NCI-H524 (cell line): ENCODE measurements at regions not wholly inside any gene's neighbourhood (a gene's known extent, or its start where the extent isn't known, plus 50 kb on each side); places are given as distances from the start of the nearest gene placed in this dataset.
"Not testable (repeated sequence)": the region's sequence is repeated elsewhere in the genome, so short reads cannot be mapped to it uniquely, and the experiment has no call there.

Experiments used
- DNase-seq, 2 experiments: peaks; one replicate each; lab custom pipeline; 2025; lab: John Stamatoyannopoulos, UW

DNA sequence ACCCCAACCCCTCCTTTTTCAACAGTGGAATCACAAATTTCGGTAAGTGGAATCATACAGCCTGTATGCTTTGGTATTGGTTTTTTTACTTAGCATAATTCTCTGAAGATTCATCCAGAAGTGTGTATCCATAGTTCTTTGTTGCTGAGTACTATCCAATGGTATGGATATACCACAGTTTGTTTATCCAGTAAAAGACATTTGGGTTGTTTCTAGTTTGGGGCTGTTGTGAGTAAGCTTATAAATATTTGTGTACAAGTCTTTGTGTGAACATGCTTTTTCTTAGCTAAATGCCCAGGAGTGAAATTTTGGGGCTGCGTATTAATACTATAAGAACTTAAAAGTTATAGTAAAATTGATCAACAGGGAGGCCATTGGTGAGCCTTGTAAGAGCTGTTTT, 57.5 kb upstream of the GC start:
- DNase-seq, result no peak

DNA sequence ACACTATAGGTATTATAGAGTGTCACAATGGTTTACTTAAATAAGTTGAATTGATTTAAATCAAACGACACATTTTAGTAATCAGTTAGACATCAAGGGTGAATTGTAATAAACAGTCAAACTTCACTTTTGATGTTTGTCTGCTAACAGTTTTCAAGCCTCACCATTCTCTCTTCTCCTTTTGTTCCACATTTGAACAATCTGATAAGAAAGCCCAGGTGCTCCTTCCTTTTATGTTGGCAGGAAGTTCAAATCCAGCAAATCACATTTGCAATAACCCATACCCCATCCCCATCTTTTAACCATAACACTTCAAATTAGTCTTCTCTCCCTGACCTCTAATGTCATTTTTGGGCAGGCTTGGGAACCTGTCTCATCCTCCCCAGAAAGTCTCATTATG, 63.4 kb upstream of the GC start:
- DNase-seq, result no peak

DNA sequence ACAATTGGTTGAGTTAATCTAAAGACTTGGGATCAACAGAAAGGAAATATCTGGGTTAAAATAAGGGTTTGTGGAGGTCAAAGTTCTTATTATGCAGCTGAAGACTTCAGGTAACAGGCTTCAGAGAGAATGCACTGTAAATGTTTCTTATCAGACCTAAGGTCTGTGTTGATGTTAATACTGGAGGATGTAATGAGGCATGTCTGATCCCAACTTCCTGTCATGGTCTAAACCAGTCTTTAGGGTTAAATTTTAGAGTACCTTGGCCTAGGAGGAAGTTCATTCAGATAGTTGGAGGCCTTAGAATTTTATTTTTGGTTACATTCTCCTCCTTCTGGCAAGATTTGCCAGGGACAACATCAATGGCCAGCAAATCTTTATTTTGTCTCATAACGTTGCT, 72.1 kb upstream of the GC start:
- no peak for DNase-seq

DNA sequence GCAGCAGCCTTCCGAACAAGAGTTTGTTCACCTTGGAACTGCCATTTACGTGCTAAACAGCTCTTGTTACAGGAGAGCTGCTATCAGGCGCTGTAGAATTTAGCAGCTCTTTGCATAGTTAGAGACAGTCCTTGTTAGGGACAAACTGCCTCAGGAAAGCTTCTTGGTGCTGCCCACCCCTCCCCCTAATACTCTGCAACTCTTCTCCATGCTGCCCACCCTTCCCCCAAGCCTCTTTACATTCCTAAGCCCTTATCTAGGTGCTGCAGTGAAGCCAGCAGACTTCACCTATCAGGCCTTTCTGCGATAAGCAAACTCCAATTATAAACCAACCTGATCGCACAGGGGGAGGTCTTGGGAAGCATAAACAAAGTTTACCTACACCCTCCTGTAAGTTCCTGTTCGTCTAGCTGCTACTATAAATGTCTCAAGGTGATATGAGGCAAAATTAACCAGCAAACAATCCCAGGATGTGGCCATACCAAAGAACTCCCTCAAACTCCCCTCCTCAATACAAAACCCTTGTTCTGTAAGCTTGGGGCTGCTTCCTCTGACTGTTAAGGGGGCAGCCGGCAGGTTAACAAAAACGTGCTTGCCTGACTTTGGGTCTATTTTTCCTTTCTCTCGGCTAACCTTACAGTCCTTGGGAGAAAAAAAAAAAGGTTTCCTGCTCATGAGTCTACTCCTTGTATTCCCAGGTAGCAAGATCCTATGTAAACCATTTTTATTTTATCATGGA, 74.0 kb upstream of the GC start:
- no peak for DNase-seq

DNA sequence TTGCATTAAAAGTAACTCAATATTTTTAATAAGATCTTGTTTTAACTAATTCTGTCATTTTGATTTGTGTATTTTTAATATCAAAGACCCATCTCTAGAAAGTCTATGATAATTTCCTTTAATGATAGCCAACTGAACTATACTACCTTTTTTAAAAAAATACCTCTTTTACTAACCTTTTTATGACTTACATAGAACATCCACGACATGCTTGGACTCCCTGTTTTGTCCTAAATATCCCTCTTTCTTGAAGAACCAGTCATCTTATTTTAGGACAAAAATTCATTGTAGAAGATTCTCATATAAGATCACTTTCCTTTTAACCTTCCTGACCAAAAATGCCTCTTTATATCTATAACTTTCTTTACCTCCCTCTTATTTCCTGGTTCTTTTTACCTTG, 76.8 kb upstream of the GC start:
- peak in 1 of 2 experiments; percentile 5 for DNase-seq

DNA sequence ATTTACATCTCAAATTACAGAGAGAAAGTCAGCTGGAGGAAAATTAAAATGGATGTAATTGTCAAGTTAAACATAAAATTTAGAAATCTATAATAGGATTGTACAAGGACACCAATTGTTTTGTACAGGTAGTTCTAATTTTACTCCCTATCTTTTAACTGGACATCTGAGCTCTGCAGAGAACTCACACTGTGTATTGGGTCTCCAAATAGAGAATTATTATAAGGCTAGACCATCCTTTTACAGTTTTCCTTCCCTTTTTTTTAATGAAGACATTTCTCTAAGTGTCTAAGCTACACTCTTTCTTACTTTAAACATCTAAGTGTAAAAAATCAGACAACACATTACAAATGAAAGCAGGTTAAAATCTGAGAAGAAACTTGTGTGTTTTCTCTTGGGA, 78.4 kb upstream of the GC start:
- no peak for DNase-seq

DNA sequence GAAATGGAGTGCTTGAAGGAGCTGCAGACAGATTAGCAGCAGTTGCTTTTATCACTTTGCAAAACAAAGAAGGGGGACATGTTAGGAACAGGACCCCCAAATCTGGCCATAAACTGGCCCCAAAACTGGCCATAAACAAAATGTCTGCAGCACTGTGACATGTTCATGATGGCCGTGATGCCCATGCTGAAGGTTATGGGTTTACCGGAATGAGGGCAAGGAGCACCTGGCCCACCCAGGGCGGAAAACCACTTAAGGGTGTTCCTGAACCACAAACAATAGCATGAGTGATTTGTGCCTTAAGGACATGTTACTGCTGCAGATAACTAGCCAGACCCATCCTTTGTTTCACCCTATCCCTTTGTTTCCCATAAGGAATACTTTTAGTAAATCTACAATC, 79.6 kb upstream of the GC start:
- DNase-seq, result no peak

DNA sequence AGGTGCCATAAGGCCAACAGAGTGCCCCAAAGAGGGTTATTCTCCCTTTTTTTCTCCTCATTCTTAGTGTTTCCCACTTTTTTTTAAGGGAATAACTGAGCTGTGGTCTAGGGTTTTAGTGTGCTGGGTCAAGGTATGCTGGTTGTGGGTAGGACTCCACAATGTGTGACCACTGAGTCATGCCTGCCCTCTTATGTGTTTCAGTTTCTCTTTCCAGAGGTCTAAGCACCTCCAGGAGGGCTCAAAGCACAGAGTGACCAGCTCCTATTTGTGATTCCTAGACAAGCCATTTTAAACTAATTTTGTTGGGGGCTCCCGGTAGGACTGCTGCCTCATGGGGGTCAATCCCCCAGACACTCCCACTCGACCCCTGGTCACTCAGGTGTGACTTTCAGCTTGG, 80.5 kb upstream of the GC start:
- no peak for DNase-seq

DNA sequence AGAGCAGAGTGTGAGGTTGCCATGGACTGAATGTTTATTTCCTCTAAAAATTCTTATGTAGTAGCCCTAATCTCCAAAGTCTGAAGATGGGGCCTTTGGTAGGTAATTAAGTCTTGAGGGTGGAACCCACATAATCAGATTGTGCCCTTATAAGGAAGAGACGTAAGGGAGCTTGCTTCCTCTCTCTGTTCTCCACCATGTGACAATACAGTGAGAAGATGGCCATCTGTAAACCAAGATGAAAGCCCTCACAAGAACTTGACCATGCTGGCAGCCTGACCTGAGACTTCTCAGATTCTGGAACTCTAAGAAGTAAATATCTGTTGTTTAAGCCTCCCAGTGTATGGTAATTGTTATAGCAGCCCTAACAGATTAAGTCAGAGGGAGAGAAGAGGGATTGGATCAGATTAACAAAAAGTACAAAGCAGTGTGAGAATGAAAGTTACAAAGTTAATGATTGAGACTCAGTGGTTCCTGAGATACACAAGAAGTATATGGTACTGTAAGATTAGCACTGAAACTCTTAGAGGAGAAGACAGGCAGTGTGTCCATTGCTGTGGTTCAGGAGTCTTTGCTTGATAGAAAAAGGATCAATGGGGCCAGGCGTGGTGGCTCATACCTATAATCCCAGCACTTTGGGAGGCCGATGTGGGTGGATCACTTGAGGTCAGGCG, 82.5 kb upstream of the GC start:
- DNase-seq, result no peak

DNA sequence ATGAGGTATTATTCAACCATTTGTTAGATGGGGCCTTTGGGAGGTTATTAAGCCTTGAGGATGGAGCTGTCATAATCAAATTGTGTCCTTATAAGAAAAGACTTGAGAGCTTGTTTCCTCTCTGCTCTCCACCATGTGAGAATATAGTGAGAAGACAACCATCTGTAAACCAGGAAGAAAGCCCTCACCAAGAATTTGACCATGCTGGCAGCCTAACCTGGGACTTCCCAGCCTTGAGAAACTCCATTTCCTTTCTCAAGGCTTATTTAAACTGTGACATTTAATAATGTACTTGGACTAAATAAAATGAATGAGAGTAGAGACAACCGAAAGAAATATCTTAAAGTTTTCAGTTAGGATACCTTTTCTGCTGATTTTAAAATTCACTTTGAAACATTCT, 83.7 kb upstream of the GC start:
- DNase-seq, result no peak

DNA sequence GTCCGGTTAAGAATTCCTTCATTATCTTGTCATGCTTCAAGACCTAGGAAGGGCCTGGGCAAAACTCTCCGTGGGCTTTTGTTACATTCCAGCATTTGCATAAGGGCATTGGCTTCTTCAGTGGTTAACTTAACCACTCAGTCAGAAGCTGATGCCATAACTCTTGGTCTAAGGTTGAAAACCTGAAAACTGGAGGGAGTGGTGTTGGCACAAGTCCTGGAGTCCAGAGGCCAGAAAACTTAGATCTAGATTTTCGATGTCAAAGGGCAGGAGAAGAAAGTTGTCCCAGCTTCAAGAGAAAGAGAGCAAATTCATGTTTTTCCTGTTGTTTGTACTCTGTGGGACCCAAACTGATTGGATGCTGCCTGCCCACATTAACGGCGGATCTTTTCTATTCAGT, 86.6 kb upstream of the GC start:
- no peak for DNase-seq

DNA sequence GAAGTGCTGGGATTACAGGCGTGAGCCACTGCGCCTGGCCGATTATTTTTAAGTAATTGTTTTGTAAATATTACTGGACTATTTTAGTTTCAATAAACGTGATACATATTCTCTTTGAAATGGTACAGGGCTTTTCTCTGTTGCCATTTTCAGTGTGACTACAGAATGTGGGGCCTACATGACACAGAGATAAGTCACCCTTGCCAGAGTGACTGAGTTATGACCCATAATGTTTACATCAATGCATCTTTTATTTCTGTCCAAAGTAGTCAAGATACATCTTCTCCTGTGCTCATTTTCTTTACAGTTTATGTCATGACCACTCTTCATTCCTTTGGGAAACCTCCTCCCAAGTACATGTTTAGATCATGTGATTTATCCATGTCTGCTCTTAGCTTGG, 88.3 kb upstream of the GC start:
- DNase-seq, result no peak

DNA sequence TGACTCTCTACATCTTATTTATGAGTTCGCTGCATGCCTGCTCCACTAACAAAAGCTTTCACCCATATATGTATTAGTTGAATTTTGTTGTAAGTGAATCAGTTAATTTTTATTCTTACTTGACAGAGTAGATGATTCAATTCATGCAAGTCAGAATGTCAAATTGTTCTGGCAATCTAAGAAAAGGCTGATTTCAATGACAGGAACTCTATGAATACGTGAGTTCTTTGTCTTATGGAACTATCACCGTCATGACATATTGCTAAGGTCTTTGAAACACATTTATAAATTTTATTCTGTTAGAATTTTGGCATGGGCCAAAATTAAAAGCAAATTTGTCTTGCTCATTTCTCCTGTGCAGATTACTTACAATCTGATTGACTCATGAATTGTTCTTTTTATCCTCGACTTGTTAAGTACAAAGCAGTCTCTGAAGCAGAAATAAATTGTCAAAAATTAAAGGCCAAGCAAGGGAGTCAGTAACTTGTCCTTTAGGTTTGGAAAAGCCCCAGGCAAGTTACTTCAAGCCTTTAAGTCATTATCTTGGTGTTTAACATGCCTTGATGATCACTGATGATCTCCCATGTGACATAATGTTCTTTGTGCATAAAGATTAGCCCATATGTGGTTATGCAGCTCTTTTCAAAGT, 89.0 kb upstream of the GC start:
- DNase-seq, result no peak

DNA sequence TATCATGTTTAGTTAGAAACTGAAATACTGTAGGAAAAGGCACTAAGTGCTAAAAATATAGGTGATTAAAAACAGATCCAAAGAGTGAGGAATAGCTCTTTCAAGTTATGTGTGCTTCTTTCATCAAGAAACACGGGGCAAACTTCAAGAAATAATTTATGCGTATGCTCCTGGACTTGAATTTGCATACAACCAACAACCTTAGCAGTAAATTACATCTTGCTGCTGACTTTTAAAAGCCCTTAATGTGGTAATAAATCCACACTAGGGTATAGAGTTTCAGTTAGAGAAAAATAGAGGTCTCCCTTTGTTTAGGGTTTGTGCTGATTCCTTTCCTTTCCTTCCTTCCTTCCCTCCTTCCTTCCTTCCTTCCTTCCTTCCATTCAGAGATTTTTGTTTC, 94.5 kb upstream of the GC start:
- no peak for DNase-seq

DNA sequence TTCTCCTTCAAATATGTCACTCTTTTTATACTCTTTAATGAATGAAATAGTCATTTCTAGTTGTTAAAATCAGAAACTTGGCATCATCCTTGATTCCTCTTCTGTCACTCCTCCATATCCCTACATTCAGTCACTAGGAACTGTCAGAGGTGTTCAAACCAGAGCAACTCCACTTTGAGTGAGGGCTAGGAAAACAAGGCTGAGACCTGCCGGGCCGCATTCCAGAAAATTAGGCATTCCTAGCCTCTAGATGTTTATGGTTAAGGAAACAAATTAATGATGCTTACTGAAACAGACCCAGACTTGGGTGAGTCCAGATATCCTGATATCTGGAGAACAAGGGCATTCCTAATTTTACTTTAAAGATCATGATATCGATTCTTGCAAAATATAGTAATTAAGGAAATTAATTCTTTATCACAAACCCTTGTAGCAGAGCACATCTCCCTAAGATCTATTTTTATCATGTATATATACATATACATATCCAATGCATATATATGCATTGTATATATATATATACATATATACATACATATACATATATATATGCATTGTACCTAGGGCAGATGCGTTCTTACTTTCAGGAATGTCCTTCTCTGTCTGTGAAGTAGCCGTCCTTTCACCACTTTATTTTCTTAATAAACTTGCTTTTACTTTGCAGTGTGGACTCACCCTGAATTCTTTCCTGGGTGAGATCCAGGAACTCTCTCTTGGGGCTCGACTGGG, 98.4 kb upstream of the GC start:
- DNase-seq, result no peak

DNA sequence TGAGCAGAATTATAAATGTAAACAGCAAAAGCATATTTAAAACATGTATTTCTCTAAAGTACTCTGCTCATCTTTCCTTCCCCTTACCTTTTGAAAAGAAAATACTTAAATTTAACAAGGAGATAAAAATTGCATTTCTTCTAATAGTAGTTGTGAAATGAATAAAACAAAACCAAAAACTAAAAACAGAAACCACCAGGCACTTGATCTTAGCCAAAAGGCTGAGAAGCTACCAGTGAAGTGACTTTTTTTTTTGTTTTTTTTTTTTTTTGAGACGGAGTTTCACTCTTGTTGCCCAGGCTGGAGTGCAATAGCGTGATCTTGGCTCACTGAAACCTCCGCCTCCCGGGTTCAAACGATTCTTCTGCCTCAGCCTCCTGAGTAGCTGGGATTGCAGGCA, 116.5 kb upstream of the GC start:
- DNase-seq, result not testable (repeated sequence)

DNA sequence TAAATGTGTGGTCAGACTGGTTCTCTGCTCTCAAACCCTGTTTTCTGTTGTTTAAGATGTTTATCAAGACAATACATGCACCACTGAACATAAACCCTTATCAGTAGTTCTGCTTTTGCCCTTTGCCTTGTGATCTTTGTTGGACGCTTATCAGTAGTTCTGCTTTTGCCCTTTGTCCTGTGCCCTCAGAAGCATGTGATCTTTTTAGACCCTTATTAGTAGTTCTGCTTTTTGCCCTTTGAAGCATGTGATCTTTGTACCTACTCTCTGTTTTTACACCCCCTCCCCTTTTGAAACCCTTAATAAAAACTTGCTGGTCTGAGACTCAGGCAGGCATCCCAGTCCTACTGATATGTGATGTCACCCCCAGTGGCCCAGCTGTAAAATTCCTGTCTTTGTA, 121.7 kb upstream of the GC start:
- not testable (repeated sequence) for DNase-seq

DNA sequence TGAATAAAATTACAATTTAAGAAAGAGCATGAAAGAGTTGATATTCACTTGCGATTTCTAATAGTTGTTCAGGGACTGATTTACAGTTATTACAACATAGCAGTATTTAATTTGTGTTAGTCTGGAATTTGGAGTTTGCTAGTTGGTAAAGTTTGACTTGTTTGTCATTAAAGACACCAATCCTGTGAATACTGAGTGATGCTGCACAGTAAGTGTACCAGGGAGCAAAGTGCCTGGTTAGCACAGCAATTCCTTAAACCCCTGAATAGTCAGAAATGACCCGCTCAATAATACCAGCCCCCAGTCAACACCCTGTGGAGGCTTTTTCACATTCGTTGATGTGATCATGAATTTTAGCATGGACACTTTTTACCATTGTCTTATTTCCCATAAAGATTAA, 122.2 kb upstream of the GC start:
- no peak for DNase-seq

DNA sequence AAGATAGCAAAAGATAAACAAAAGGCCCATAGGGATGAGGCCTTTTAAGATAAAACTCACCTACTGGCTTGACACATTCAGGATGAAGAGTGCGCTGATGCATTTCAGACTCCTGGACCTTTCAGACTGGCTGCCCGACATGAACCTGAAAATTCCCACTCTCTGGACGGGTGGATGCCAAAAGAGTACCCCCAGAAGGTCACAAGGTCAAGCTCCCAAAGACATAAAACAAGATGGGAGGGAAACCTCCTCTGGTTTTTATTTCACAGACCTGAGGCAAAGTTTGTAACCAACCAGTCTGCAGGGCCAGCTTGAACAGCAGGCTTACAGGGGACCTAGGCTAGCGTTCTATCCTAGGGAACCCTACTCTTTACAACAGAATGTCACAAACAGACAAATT, 123.2 kb upstream of the GC start:
- DNase-seq, result no peak

DNA sequence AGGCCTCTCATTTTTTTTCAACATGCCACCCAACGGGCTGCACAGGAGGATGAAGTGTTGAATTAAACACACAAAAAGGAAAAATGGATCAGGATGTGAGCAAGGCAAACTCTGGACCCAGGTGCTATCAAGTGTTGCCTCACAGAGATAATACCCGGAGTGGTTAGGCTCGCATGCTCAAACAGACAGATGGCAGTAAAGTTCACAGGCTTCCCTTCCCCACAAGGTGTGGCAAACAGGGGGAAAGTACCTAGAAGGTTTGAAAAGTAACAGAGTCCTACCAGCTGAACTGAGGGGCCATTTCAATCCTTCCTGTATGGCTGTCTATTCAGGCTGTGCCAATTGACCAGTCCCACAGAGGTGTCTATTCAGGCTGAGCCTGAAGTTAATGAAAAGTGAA, 123.9 kb upstream of the GC start:
- DNase-seq, result peak in 1 of 2 experiments; percentile 27

DNA sequence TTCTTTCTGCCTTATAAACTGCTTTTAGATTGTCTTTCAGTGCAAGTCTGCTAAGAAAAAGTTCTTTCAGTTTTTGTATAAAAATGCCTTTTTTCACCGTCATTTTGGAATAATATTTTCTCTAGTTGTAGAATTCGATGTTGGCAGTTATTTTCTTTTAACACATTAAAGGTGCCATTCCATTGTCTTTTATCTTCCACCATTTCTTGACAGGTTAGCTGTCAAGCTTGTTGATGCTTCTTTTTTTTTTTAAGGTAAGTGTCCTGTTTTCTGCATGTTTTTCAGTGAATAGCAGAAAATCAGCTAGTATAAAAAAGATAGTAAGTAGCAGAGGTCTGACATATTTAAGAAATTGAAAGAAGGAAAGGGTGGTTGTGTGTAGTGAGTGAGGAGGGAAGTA, 118.5 kb upstream of the NPFFR2 start:
- no peak for DNase-seq

DNA sequence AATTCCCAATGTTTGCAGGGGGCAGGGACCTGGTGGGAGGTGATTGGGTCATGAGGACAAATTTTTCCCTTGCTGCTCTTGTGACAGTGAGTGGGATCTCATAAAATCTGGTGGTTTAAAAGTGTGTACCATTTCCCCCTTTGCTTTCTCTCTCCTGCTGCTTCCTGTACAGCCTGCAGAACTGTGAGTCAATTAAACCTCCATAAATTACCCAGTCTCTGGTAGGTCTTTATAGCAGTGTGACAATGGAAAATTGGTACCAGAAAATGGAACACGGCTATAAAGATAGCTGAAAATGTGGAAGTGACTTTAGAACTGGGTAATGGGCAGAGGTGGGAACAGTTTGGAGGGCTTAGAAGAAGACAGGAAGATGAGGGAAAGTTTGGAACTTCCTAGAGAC, 108.7 kb upstream of the NPFFR2 start:
- no peak for DNase-seq

DNA sequence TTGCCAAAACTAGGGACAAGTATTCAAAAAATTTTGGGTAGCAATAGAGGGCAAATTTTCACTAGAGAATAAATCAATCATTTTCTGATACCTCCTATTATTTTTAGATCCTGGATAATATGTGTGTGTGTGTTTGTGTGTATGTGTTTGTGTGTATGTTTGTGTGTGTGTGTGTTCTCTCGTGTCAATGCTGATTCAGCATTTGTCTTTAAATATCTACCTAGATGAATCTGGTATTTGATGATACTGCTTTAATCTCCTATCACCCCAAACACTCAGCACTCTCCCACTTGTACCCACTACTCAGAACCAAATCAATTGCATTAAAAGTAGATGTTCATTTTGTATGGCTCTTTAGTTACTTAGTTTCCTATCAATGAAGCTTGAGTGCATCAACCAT, 101.3 kb upstream of the NPFFR2 start:
- DNase-seq, result no peak
